Endometrial microvascular endothelial cells (primary cell): ENCODE measurements at regions not wholly inside any gene's neighbourhood (a gene's known extent, or its start where the extent isn't known, plus 50 kb on each side); places are given as distances from the start of the nearest gene placed in this dataset.

Experiments used
- in situ Hi-C: cut with HindIII; loops from 2 replicates; pipeline ENCODE4 v1.10.0; 2017; ENCODE audit warnings: low sequenced_read_pairs, low pct_unique_long_range_greater_than_20kb; ENCODE audit errors: inconsistent ontology term

- in situ Hi-C loops, result no loop called here
Measured at GRCh38 chr22:49492741-49493251, 334.9 kb downstream of the BRD1 start.

DNA sequence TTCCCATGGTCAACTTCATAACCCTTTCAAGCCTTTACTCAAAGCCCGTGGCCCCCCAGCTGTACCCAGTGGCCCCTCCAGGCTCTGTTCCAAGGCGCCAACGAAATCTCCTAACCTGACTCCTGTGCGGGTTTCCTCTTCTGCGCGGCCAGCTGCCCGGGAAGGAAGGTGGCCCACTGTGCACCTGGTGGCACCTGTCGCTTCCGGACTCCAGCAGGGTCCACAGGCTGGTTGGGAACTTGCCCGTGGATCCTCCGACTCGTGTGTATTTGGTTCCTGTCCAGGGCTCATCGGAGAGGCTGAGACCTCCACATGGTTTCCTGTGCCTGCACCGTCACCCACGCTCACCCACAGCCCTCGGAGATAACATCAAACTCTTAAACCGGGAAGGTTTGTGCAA is 335.4 kb downstream of the BRD1 start:
- in situ Hi-C loops, result no loop called here

DNA sequence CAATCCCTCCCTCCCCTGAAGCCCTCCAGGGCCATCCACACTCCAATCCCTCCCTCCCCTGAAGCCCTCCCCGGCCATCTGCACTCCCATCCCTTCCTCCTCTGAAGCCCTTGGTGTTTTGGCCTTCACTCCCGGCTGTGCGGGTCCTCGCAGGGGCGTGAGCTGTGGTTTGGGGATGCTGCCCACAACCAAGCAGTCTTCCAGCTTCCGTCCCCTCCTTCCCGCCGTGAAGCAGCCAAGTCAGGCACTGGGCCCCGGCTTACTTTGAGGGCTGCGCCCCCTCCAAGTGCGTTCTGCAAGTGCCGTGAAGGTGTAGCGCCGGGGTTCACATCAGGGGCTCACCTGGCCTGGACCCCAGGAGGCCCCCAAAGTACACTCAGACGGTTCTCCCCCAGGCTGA is 335.9 kb downstream of the BRD1 start:
- in situ Hi-C loops, result no loop called here

- in situ Hi-C loops, result no loop called here
Measured at GRCh38 chr22:49491221-49491635, 336.4 kb downstream of the BRD1 start.

DNA sequence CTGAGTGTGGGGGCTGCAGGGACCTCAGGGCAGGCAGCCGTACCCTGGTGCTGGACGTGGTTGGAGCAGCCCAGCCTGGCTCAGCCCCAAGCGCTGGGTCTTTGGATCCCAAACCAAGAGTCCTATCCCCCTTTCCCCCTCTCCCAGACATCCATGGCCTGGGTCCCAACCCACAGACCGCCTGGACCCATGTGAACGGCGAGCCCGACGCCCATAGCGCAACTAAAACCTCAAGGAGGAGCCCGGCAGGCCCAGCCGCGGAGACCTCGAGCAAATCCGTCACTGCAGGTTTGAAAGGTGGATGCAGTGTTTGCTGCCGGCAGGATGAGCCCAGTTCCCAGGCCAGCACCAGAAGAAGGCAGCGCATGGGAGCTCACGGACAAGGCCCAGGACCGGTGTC is 337.0 kb downstream of the BRD1 start:
- in situ Hi-C loops, result no loop called here

DNA sequence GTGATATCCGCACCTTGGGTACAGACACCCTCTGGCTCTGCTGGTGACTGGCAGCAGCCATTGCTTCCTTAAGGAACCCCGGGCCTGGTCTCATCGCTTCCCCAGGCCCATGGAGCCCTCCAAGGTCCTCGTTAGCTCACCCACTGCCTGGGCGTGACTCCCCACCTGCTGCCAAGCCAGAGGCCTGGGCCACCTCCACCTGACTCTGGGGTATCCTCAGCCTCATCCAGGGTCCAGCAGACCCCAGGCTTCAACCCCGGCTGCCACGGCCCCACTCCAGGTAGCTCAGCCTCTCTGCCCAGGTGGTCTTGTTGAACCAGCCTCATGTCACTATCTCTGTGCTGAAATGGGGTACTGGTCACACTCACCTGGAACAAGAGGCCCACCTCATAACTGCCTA is 337.9 kb downstream of the BRD1 start:
- in situ Hi-C loops, result no loop called here

GRCh38 chr22:49488943-49489342 is 338.7 kb downstream of the BRD1 start:
- in situ Hi-C loops, result no loop called here

GRCh38 chr22:49487950-49488349 is 339.7 kb downstream of the BRD1 start:
- in situ Hi-C loops, result no loop called here

GRCh38 chr22:49486225-49486624 is 341.4 kb downstream of the BRD1 start:
- in situ Hi-C loops, result no loop called here

GRCh38 chr22:49483946-49484345 is 343.7 kb downstream of the BRD1 start:
- in situ Hi-C loops, result no loop called here

DNA sequence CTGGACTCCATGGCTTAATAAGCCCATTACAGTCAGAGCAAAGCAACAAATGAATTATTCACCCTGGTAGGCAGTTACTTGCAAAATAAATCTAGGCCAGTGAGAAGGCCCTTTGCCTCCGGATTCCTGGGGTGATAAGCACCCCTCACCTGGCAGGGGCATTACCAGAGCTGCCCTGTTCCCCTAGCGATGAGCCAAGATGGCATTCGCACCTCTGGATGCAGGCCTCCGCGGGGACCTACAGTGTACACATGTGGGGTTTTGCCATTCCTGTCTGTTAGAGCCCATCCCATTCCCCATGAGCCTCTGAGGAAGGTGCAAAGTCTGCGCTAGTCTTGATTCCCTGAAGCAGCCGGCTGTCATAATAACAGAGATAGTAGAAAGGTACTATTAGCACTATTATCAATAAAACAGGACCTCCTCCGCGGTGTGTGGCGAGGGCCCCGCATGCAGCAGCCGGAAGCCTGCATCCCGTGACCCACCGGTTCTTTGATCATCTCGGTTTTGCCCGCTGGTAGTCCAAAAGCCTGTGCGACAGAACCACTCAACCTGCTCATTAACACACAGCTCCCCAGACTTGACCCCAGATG is 344.3 kb downstream of the BRD1 start:
- in situ Hi-C loops, result no loop called here

GRCh38 chr22:49482811-49483210 is 344.9 kb downstream of the BRD1 start:
- in situ Hi-C loops, result no loop called here

DNA sequence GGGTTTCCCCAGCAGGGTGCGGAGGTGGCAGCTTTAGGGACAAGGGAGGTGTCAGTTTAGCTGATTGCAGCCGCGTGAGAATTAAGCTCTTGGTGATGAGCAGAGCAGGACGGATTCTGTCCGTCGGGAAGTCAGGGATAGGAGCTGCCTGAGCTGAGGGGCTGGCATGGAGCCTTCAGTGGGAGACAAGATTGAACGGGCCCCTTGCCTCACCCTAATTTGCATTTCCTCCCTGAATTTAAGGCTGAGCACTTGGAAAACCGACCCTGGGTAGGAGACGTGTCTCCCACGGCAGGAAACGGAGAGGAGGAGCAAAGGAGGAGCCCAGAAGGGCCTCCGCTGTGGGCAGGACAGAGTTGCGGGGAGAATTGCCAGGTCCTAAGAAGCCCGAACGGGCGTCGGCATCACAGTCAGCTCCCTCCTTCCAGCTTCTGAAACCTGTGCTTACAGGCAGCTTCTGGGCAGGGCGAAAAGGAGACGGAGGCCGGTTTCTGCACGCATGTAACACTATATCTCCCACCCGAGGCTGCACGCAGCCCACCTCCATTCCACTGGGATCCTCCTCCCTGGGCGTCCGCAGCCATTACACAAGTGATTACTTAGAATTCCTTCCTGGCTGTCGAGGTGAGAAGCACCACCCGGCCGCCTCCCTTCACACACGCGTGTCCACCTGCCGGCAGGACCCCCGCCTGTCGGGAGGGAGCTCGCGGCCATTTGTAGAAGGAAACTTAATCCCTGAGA is 345.8 kb downstream of the BRD1 start:
- in situ Hi-C loops, result no loop called here

GRCh38 chr22:49480896-49481658 is 346.6 kb downstream of the BRD1 start:
- in situ Hi-C loops, result no loop called here

GRCh38 chr22:49480331-49480730 is 347.3 kb downstream of the BRD1 start:
- in situ Hi-C loops, result no loop called here

DNA sequence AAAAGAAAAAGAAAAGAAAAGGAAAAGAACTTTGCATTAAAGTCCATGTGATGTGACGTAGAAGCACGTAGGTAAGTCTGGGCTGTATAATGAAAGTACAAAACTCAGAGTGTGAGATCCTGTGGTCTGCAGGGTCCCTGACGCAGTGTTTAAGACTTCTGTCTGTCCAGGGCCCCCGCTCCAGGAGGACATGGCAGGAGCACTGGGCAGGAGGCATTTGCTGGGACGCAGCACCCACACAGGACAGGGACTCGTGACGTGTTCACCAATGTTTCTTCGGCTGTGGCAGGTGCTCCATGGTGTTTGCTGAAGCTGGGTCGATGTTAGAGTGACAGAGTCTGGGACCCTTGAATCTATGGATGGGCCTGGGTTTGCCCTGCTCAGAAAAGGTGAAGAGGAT is 348.1 kb downstream of the BRD1 start:
- in situ Hi-C loops, result no loop called here

- in situ Hi-C loops, result no loop called here
Measured at GRCh38 chr22:49476800-49477400, 350.8 kb downstream of the BRD1 start.

- in situ Hi-C loops, result no loop called here
Measured at GRCh38 chr22:49476176-49476575, 351.5 kb downstream of the BRD1 start.

DNA sequence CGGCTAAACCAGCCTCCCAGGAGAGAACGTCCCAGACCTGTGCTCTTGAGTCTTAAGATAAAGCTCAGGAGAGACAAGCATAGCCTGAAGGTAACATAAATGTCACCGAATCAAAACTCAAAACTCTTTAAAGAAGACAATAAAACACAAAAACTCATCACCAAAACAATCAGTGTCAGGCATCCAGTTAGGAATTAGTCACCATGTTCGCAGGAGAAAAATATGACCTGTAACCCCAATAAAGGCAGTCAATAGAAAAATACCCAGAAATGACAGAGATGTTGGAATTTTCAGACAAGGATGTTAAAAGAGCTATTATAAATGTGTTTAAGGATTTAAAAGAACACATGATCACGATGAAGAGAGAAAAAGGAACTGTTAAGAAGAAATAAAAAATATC is 352.4 kb downstream of the BRD1 start:
- in situ Hi-C loops, result no loop called here

- in situ Hi-C loops, result no loop called here
Measured at GRCh38 chr22:49473286-49473685, 354.4 kb downstream of the BRD1 start.
